DMS53 (cell line): ENCODE measurements at regions not wholly inside any gene's neighbourhood (a gene's known extent, or its start where the extent isn't known, plus 50 kb on each side); places are given as distances from the start of the nearest gene placed in this dataset.
"Not testable (repeated sequence)": the region's sequence is repeated elsewhere in the genome, so short reads cannot be mapped to it uniquely, and the experiment has no call there.

Experiments used
- DNase-seq: peaks from one replicate; lab custom pipeline; 2025; lab: John Stamatoyannopoulos, UW

DNA sequence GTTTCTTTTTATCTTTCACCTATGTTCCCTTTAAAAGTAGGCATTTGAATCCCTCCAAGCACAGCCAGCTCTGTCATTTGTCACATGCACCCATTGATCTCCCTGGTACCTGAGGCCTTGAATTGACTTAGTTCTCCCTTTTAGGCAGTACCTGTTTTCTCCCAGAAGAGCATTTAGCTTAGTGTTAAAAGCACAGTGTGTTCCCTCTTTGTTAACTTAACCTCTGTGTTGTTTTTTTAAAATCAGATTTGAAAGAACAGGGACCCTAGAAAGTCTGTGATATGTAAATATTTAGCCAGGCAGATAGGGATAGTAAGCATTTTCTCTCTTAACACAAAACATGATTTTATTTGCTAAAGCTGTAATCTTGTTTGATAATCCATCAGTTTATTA lies 113.8 kb upstream of the SPATA31D4 start:
- DNase-seq, result no peak

DNA sequence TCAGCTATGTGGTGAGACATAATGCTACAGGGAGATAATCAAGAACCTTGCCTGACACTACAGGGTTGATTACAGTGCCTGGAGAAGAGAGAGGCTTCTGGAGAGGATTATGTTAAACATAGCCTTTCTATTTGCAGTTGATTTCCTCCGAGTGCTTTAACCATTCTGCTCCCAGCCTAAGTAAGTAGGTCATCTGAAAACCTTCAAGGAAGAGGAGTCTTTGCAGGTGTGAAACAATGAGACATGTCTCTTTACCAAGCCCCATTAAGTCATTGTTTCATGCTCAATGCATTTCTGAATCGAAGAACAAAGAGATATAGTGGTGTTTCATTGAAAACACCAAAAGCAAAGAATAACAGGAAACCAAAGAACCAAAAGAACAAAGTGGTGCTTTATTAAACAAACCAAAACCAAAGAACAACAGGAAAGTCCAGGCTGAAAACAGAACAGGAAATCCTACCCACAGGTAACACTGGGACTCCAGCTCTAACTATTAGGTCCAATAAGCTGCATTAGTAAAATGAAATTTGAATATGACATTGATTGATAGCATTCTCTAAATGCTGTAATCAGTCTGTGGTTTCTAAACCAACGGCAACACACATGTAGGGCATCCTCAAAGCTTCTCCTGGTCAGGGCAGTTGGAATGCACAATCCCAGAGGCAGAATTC lies 113.3 kb upstream of the SPATA31D4 start:
- peak; percentile 27 for DNase-seq

DNA sequence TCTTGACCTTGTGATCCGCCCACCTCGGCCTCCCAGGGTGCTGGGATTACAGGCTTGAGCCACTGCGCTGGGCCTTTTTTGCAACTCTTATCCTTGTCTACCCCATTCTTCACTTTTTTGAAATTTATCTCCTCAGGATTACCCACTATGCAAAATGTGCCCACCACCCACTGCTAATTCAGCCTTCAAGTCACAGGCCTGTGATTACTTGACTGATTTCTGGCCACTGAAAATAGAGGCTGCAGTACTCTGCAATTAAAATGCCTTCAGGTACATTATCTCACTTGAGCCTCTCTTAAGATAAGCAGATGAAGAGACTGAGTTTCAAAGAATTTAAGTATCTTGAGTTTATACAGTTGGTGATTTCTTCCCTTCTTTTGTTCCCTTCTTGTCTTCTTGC lies 112.4 kb upstream of the SPATA31D4 start:
- no peak for DNase-seq

DNA sequence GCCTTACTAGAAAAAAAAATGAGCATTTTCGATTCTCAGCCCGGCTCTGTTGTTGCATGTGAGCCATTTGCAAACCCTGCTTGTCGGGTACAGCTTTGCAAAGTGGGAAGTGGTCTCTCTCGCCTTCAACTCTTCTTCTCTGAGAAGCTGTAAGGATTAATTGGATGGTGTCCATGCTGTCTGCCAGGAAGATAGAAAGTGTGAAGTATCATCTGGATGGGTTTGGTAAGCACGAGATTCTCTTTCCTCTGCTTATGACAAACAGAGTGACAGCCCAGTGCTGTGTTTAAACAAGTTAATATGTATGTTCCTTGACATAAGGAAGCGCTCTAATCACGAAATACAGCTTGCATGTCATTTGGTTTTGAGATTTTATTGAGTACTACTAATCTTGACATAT lies 109.1 kb upstream of the SPATA31D4 start:
- no peak for DNase-seq

DNA sequence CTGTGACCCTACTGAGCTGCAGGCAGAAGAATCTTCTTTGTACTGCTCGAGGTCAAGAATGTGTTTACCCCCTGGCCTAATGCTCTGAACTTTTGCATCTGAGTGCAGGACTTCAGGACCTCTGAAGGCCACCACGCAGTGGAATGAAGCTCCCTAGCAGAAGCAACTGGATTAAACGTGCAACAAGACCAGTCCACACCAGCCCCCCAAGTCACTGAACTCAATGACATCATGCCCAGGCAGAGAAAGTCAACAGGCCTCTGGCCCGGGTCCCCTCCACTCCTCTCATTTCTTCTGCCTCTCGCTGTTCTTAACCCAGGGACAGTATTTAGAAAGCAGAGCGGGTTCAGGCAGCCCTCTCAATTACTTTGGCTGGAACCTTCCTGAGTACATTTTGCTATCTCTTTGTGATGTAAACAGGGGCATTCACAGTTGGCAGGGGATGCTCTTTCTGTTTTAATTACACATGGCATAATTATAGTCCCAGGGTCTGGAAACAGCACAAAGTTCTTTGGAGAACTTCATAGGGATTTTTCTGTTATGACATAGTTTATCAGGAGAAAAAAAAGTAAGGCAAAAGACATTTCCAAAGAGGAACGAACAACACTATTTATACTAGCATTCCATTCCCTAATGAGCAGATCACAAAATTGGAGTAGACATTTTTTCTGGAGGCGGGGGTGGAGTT lies 108.2 kb upstream of the SPATA31D4 start:
- no peak for DNase-seq

DNA sequence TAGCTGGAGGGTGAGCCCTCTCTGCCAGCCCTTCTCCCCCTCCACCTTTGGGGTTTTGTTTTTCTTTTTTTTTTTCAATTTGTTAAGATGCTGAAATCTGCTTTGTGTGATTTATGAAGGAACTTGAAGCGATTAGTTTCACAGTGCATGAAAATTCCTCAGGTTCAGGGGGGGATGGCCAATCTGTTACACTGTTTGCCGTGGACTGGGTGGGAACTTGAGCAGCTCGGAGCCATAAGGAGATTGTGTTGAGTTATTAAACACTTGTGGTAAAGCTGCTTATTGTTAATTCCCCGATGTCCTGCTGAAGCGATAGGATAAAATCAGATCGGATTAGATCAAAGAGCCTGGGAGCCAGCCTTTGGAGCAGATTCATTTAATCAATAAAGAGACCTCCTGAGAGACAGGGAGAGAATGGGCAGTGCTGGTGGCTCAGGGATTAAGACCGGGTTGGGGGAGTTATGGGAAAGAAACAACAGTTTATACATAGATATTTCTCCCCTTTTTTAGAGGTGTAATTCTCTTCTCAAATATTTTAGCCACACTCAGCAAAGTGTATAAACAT lies 105.8 kb upstream of the SPATA31D4 start:
- DNase-seq, result no peak

DNA sequence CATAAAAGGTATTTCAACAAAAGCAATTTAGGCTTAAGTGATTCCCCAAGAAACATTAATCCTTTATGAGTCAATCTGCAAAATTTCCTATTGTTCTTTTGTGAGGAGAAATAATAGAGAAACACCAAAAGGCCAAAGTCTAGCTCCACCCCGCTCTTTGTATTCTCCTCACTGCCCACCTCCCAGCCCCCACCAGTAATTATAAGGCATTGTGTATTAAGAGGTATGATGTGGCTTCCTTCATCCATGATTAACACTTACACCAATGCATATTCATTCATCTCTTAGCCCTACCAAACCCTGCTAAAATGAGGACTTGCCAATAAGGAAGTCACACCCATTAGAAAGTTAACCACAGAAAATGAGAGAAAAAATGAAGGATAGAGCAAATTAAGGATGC lies 105.3 kb upstream of the SPATA31D4 start:
- DNase-seq, result no peak

DNA sequence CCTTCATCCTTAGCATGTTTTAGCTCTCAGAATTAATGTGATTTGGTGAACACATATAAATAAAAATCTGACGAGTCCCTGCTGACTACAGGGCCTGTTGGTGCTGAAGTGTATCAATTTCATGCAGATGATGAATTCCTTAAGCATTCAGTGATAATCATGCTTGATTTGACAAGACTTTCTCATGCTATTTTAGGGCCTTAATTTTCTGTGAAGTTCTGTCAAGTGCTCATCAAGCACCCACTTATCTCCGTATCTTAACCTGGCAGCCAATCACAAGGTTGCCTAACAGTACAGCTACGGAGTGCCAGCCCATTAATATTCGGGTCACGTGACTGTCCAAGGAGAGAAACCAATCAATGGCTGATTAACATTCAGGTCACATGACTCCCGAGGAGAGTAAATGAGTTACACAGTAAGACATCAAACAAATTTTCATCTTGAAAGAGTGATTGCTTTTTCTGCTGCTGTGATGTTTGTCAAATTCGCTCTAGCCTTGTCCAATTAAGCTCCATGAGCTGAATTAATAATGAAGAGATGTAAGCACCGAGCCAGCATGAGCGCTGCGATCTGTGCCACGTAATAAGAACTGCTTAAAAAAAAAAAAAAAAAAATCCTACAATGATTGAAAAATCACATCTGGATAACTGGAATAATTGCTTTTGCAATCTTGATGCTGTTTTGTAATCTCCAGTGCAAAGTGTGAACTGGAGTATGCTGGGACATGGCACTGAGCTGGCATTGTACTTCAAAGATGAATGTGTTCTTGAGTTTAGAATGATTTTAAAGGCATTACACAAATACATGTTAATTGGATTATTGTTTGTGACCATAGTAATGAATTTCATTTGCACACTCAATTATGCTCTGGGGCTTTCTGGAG lies 104.3 kb upstream of the SPATA31D4 start:
- DNase-seq, result no peak

DNA sequence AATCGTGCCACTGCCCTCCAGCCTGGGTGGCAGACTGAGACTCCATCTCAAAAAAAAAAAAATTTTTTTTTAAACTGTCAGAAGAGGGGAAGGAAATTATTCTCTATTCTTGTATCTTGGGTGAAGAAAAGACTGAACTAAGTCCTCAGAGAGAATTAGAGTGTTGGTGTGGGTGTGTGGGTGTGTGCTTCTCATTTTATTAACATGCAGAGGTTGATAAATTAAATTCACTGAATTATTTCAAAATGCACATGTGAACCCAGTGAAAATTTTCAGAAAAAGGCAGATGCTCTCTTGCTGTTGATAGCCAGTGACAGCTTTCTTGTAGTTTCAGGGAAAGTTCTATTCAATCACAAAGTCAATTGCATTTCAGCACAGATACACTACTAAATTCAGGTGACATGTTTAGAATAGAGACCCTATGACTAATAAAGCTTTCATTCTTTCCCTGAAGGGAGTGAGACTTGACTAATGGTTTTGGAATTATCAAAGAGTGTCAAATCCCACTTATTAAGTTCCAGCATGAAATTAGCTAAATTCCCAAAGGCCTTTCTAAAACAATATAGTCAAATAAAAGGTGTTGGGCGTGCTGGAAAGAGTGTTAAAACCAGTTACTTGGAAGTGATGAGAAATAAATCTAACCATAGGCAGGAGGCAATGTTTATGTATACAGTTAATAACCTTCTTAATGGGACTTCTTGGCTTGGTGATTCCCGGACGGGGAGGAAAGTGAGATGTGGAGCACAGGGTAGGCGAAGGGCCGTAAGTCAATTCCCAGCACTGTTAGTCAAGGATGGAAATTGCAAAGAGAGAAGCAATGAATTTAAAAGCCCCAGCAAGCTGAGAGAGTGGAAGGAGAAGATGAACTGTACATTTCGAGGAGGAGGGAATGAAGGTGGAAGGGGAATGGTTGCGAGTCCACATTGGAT lies 103.2 kb upstream of the SPATA31D4 start:
- no peak for DNase-seq

DNA sequence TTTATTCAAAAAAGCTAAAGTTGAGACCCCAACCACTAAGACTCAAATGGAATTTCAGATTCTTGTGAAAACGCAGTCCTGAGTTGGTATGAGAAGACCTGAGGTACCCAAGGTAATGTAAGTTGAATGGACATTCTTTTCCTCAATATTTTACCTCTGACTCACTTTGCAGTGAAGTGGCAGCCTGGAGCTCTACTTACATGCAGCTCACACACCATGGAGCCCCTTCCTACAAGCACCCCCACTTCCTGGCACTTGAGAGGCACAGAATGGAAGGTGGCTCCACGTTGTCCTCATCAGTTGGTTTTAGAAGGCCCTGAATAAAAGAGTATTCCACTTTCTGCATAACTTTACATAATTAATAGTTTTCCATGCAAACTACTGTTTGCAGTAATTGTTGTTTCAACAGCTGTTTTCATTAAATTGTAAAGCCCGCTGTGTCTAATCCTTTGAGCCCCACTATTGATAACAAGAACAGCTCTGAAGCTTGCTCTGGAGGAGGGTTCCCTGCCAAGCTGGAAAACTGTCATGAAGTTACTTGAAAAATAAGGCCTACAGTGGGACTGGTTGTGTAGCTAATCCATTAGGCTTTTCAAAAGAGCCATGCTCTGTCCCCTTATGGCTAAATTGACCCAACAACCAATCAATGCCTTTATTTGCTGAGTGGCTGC lies 102.2 kb upstream of the SPATA31D4 start:
- DNase-seq, result peak; percentile 48

DNA sequence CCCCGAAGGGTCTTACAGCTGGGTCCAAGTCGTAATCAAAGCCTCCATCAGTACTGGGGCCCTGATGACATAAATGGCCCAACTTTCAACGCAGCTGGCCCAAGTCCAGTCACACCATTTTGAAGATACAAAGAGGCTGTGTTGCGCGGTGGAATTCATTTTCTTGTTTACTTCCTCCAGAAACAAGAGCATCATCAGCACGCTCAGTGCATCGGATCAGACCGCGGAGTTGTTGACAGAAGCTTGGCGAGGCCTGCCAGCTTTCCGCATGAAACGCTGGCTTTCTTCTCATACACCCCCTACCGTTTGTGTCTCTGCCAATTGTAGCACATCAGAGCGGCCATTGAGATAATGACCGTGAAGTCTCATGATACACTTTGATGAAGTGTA lies 101.7 kb upstream of the SPATA31D4 start:
- DNase-seq, result peak; percentile 66

DNA sequence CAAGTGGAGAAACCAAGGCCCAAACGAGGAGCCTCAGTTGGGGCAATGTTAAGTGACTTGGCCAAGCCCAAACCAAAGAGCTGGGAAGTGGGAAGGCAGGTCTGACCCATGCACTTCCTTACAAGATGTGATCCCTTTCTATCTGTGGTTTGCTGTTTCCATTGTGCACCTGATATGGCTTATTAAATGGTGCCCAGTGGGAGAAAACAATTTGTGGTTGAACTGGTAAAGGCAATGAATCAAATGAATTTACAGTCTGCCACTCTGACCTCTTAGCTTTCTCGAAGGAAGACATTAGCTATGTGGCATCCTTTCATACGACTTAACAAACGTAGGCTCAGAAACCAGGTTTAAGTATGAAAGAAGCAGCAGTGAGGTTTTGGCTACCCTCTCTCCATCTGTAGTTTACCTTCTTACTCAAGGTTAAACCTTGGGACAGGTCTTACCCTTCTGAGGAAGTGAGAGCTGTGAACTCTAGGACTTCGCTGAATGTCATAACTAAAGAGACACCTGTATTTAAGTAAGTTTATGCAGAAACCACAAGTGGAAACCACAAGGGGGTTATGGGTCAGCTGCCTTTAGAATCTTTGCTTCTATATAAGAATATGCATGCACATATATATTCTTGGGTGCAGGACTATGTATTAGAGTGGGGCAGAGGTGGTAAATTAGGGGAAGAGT lies 100.5 kb upstream of the SPATA31D4 start:
- DNase-seq, result no peak

DNA sequence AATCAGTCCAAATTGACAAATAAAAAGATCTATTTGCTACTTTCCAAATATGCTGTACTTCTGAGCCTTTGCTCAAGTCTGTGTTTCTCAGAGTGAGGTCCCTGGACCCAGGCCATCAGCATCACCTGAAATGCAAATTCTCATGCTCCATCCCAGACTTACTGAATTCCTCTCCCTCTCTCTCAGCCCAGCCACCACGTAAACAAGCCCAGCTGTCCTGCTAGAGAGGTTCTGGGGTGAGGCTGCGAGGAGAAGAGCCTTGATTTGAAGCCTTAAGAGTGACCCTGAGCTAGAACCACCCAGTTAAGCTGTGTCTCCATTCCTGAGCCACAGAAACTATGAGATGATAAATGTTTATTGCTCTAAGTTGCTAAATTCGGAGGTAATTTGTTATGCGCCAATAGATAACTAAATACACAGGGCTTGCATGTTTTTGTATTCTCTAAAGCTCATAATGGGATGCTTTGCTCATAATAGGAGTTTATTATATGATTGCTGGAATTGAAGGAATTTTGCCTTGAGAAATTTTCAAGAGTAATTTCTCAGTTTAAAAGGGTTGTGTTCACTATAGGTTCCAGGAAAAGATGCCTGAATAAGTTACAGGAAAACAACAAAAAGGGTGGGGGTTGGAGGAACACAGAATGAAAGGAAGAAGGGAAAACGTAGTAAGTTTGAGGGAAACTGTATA lies 98.9 kb upstream of the SPATA31D4 start:
- no peak for DNase-seq

DNA sequence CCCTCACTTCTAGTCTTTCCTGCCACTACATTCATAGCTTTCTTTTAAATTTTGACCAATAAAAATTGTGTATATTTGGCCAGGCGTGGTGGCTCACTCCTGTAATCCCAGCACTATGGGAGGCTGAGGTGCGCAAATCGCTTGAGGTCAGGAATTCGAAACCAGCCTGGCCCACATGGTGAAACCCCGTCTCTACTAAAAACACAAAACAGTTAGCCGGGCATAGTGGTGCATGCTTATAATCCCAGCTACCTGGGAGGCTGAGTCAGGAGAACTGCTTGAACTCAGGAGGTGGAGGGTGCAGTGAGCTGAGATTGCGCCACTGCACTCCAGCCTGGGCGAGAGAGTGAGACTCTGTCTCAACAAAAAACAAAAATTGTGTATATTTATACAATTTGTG lies 97.8 kb upstream of the SPATA31D4 start:
- DNase-seq, result not testable (repeated sequence)

DNA sequence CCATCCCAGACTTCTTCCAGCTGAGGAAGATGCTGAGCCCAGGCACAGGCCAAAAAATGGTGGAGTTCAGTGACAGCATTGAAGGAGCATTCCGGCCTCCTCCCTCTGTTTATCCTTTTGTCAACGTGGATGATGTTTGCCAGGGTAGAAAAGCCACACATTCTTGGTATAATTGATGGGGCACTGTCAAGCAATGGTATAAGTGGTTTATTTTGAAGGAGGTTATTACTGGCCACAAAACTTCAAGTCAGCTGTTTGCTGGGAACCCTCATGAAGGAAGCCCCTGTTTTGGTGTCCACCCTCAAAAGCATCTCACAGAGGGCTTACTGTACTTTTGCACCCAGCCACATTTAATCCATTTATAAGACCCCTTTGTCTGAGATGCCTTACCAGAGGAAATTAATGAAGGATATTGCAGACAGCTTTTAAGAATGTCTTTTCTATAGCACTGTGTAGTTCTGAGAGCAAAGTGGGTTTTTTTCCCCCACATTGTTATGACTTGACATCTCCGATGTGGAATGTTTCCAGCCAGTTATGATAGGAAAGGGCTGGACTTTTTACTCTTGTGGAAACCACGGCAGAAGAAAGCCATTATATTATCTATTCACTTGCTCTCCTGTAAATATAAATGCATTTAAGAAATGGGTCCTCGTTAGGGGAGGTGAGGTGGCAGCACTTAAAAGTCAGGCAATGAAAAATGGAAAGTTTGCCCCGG lies 95.5 kb upstream of the SPATA31D4 start:
- DNase-seq, result no peak

DNA sequence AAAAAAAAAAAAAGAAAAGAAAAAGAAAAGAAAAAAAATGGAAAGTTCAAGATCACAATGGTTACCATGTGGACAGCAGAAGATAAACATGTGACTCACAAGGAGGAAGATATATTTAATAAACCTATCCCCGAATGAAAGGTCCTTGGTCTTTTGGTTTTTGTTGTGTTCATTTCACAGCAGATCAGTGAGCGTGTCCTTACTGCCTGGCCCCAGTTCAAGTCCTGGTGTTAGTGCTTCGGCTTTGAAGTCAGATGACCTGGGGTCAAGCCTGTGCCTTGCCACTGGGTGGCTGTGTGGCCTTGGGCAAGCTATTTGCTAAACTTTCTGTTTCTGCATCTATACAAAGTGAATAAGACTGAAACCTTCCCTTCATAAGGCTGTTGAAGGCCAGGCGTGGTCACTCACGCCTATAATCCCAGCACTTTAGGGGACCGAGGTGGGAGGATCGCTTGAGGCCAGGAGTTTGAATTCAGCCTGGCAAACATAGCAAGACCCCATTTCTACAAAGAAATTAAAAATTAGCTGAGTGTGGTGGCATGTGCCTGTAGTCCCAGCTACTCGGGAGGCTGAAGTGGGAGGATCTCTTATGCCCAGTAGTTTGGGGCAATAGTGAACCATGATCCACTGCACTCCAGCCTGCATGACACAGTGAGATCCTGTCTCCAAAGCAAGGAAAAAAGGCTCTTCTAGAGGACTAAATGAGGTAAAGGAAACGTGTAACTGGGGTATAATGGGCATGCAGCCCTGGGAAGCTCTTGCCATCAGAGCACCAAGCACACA lies 94.5 kb upstream of the SPATA31D4 start:
- DNase-seq, result peak; percentile 16

DNA sequence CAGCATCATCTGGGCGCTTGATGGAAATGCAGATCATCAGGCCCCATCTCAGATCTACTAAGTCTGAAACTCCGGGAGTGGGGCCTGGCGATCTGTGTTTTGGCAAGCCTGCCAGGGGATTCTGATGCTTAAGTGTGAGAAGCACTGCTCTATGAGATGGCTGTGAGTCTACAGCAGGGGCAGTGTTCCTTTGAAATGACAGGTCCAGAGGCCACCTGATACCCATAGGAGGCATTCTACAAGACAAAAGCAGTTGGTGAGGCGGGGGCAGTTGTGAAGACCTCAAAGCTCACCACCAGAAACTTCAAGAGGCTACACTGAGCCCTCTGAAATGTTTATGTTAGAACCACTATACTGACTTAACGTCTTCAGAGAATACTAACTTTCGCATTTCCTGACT lies 86.9 kb upstream of the SPATA31D4 start:
- DNase-seq, result no peak

DNA sequence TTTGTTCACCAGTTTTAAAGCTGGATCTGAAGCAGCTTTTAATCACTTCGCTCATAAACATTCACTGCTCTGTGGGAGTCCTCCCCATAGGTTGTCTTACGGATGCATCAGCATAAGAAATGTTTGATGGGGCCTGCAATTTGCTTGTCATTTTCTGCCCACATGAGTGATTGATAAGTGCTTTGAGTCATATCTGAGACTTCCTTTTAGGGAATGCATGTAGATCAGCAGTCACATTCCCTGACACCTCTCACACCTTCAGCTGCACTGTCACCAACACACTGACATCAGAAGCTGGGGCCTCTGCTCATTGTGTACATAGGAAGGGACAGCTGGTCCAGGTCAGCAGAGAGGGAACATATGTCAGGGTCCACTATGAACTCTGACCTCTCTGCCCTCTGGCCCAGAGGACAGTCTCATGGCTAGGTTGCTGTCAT lies 84.1 kb upstream of the SPATA31D4 start:
- peak; percentile 32 for DNase-seq
